Liver (tissue), 8 donors: ENCODE measurements at regions not wholly inside any gene's neighbourhood (a gene's known extent, or its start where the extent isn't known, plus 50 kb on each side); places are given as distances from the start of the nearest gene placed in this dataset.

Experiments
- DNase-seq: peaks from one replicate; pipeline ENCODE4 v3.0.0-alpha.2; 2017; ENCODE audit warnings: low spot score
- H3K27ac ChIP-seq, 2 donors: one replicate each; pipeline ENCODE4 v1.7.0; 2013; ENCODE audit warnings: inconsistent platforms in 2 of 2, low read length in 2 of 2, control low read depth in 1 of 2, low read depth in 1 of 2, mild to moderate bottlenecking in 1 of 2
- H3K27me3 ChIP-seq, 4 donors: one replicate each; pipeline versions ENCODE4 v1.6.1 to v1.7.0; 2013; ENCODE audit warnings: low read length in 3 of 4, inconsistent platforms in 1 of 4, mild to moderate bottlenecking in 1 of 4, moderate library complexity in 1 of 4; ENCODE audit not compliant: control insufficient read depth in 4 of 4, insufficient read depth in 4 of 4
- H3K36me3 ChIP-seq, 4 donors: one replicate each; pipeline versions ENCODE4 v1.6.1 to v1.7.0; 2013; ENCODE audit warnings: low read length in 3 of 4, mild to moderate bottlenecking in 3 of 4, low read depth in 1 of 4, moderate library complexity in 1 of 4; ENCODE audit not compliant: control insufficient read depth in 4 of 4, insufficient read depth in 3 of 4
- H3K4me1 ChIP-seq, 4 donors: one replicate each; pipeline versions ENCODE4 v1.6.1 to v1.7.0; 2013; ENCODE audit warnings: low read length in 3 of 4, mild to moderate bottlenecking in 3 of 4, moderate library complexity in 1 of 4; ENCODE audit not compliant: control insufficient read depth in 4 of 4, insufficient read depth in 4 of 4
- H3K4me3 ChIP-seq, 3 donors: one replicate each; pipeline versions ENCODE4 v1.6.1 to v1.7.0; 2013; ENCODE audit warnings: low read length in 3 of 3, control low read depth in 1 of 3, low read depth in 1 of 3, mild to moderate bottlenecking in 1 of 3
- H3K9ac ChIP-seq, 2 donors: one replicate each; pipeline ENCODE4 v1.7.0; 2013; ENCODE audit warnings: low read length in 2 of 2, mild to moderate bottlenecking in 2 of 2, moderate library complexity in 2 of 2, control low read depth in 1 of 2, low read depth in 1 of 2
- H3K9me3 ChIP-seq, 4 donors: one replicate each; pipeline versions ENCODE4 v1.6.1 to v1.7.0; 2013; ENCODE audit warnings: low read length in 3 of 4; ENCODE audit not compliant: control insufficient read depth in 4 of 4
- ATF3 ChIP-seq: IDR thresholded peaks from 2 replicates; pipeline ENCODE4 v1.6.1; 2016; ENCODE audit warnings: antibody characterized with exemption
- CTCF ChIP-seq: fragments of 150-350 bp; IDR thresholded peaks from 2 replicates; pipeline ENCODE4 v1.5.1; 2017; ENCODE audit warnings: improper control_type of control experiment, low read depth, low read length; ENCODE audit not compliant: missing input control
- EGR1 ChIP-seq, 2 donors: IDR thresholded peaks; 2 replicates each; pipeline ENCODE4 v1.6.1; 2016 to 2018; ENCODE audit warnings: antibody characterized with exemption in 2 of 2, low read depth in 2 of 2
- FOXA1 ChIP-seq: IDR thresholded peaks from 2 replicates; pipeline ENCODE4 v1.6.1; 2016; ENCODE audit warnings: antibody characterized with exemption
- FOXA2 ChIP-seq: IDR thresholded peaks from 2 replicates; pipeline ENCODE4 v1.6.1; 2016; ENCODE audit warnings: antibody characterized with exemption
- HNF4A ChIP-seq, 2 donors: conservative IDR thresholded peaks; 2 replicates each; pipeline ENCODE4 v1.6.1; 2016; ENCODE audit warnings: antibody characterized with exemption in 2 of 2, mild to moderate bottlenecking in 2 of 2
- HNF4G ChIP-seq: IDR thresholded peaks from 2 replicates; pipeline ENCODE4 v1.6.1; 2016; ENCODE audit warnings: antibody characterized with exemption
- JUND ChIP-seq, 2 donors: IDR thresholded peaks; 2 replicates each; pipeline ENCODE4 v1.6.1; 2016; ENCODE audit warnings: antibody characterized with exemption in 2 of 2
- NR2F2 ChIP-seq: IDR thresholded peaks from 2 replicates; pipeline ENCODE4 v1.6.1; 2016; ENCODE audit warnings: antibody characterized with exemption
- RAD21 ChIP-seq, 2 donors: IDR thresholded peaks; 2 replicates each; pipeline ENCODE4 v1.6.1; 2016; ENCODE audit warnings: antibody characterized with exemption in 2 of 2, mild to moderate bottlenecking in 2 of 2
- REST ChIP-seq: IDR thresholded peaks from 2 replicates; pipeline ENCODE4 v1.6.1; 2016; ENCODE audit warnings: antibody characterized with exemption, mild to moderate bottlenecking
- RXRA ChIP-seq, 2 donors: IDR thresholded peaks; 2 replicates each; pipeline ENCODE4 v1.6.1; 2017 to 2018; ENCODE audit warnings: antibody characterized with exemption in 2 of 2, mild to moderate bottlenecking in 1 of 2
- SP1 ChIP-seq: IDR thresholded peaks from 2 replicates; pipeline ENCODE4 v1.6.1; 2018; ENCODE audit warnings: antibody characterized with exemption, mild to moderate bottlenecking
- TAF1 ChIP-seq: conservative IDR thresholded peaks from 2 replicates; pipeline ENCODE4 v1.6.1; 2016; ENCODE audit warnings: antibody characterized with exemption, mild to moderate bottlenecking
- WGBS: extraction: QIAGEN DNeasy Blood & Tissue Kit; methylation state at CpG from one replicate; pipeline ENCODE4 v1.1.7; 2013; 5-methylcytosine and 5-hydroxymethylcytosine counted together
- donor health status: healthy.
- donor health status: healthy.
- donor health status: healthy.
- donor health status: healthy.
- donor health status: healthy.

GRCh38 chr2:103009871-103010270 lies 248.0 kb downstream of the TMEM182 start:
- DNase-seq: no peak
- no peaks in the 10 kb centered on the region for H3K4me1 ChIP-seq
- H3K36me3 ChIP-seq: no peaks in the 10 kb centered on the region
- no peak for TF ChIP-seq HNF4G
- H3K9ac ChIP-seq: no peak overlapping the region
- WGBS: 71% methylated on average over 5 of the region's 5 CpGs
- no peak overlapping the region for H3K27ac ChIP-seq
- H3K4me3 ChIP-seq: no peak overlapping the region
- no peaks in the 10 kb centered on the region for H3K9me3 ChIP-seq
- peaks cover 0 to 3% (median 0%) of the 10 kb centered on the region in 4 donors for H3K27me3 ChIP-seq

- Histone ChIP-seq H3K4me3 (no peak overlapping the region), H3K4me1 (no peaks in the 10 kb centered on the region), H3K36me3 (no peaks in the 10 kb centered on the region), H3K9me3 (no peaks in the 10 kb centered on the region), H3K27ac (no peak overlapping the region), H3K9ac (no peak overlapping the region), H3K27me3 (peaks cover 0 to 3% (median 0%) of the 10 kb centered on the region in 4 donors)
- TF ChIP-seq HNF4G: no peak
- no peak for TF ChIP-seq EGR1 (IDR thresholded peaks at IDR 0.05; ENCODE audit: low read depth in 2 of 2)
- no peak for TF ChIP-seq REST
- no peak for TF ChIP-seq HNF4A (conservative IDR thresholded peaks at IDR 0.05)
- no peak for TF ChIP-seq ATF3
- no peak for TF ChIP-seq FOXA2
- TF ChIP-seq JUND (IDR thresholded peaks at IDR 0.05): no peak
- no peak for TF ChIP-seq CTCF
- TF ChIP-seq RAD21 (IDR thresholded peaks at IDR 0.05): no peak
- TF ChIP-seq FOXA1: no peak
- no peak for DNase-seq
- 76% methylated on average over 6 of the region's 6 CpGs for WGBS
Observed at GRCh38 chr2:103010306-103010705, 248.5 kb downstream of the TMEM182 start.

GRCh38 chr2:103010751-103011150 lies 248.9 kb downstream of the TMEM182 start:
- H3K9me3 ChIP-seq: no peaks in the 10 kb centered on the region
- H3K4me3 ChIP-seq: no peak overlapping the region
- no peak overlapping the region for H3K27ac ChIP-seq
- no peak for DNase-seq
- H3K27me3 ChIP-seq: peaks cover 0 to 3% (median 0%) of the 10 kb centered on the region in 4 donors
- H3K9ac ChIP-seq: no peak overlapping the region
- WGBS: 81% methylated on average over 10 of the region's 10 CpGs
- no peaks in the 10 kb centered on the region for H3K4me1 ChIP-seq
- no peaks in the 10 kb centered on the region for H3K36me3 ChIP-seq
- TF ChIP-seq FOXA2 (no peak), RXRA (IDR thresholded peaks at IDR 0.05) (no peak), SP1 (no peak), TAF1 (no peak), RAD21 (IDR thresholded peaks at IDR 0.05) (no peak), CTCF (no peak), HNF4A (conservative IDR thresholded peaks at IDR 0.05) (no peak), REST (no peak), EGR1 (IDR thresholded peaks at IDR 0.05; ENCODE audit: low read depth in 2 of 2) (no peak), NR2F2 (no peak), FOXA1 (no peak), JUND (IDR thresholded peaks at IDR 0.05) (no peak), HNF4G (no peak)
